ENCODE measurements at regions not wholly inside any gene's neighbourhood (a gene's known extent, or its start where the extent isn't known, plus 50 kb on each side); places are given as distances from the start of the nearest gene placed in this dataset.
"Not testable (repeated sequence)": the region's sequence is repeated elsewhere in the genome, so short reads cannot be mapped to it uniquely, and the experiment has no call there.

DNA sequence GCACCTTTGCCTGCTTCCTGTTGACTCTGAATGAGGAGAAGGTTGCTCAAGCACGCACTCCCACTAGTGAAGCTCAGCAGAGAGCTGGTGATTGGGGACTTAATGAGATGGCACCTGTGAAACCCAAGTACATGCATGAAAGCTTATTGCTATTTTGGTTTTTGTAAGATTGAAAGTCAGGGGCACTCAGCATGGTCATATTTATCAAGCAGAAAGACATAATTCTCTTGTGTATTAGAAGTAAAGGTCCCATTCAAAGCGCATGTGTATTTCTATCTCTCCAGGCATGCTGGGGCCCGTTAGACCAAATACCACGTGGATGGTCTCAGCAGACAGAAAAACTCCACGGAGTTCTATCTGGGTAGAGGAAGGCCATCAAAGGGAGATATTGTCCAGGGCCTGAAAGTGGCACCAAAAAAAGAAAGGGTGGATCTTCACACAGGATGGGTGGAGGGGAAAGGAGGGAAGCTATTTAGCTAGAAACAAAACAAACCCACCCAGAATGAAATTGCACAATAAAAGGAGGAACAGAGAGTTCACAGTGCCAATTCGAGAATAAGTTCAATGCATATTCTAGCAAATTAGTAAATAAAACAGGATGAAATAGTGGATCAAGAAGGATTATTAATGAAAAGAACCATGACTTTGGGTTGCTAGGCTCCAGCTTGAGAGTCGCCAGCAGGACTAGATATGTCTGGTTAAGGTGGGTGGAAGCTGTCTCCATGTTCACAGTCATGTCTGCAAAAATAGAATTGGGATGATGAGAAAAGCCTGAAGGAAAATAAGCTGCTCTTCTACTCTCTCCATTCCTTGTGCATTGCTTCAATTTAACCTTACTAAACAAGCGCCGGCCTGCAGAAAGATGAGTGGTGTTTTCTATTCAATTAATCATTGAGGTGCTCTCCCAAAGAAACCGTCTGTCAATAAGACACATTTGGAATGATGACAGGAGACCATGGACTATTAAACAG is 224.9 kb upstream of the DTNBP1 start:
- TF ChIP-seq, protein P1, sequence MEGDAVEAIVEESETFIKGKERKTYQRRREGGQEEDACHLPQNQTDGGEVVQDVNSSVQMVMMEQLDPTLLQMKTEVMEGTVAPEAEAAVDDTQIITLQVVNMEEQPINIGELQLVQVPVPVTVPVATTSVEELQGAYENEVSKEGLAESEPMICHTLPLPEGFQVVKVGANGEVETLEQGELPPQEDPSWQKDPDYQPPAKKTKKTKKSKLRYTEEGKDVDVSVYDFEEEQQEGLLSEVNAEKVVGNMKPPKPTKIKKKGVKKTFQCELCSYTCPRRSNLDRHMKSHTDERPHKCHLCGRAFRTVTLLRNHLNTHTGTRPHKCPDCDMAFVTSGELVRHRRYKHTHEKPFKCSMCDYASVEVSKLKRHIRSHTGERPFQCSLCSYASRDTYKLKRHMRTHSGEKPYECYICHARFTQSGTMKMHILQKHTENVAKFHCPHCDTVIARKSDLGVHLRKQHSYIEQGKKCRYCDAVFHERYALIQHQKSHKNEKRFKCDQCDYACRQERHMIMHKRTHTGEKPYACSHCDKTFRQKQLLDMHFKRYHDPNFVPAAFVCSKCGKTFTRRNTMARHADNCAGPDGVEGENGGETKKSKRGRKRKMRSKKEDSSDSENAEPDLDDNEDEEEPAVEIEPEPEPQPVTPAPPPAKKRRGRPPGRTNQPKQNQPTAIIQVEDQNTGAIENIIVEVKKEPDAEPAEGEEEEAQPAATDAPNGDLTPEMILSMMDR (IDR thresholded peaks at IDR 0.05; ENCODE audit: low read depth, low read length, missing control alignments): no peak
- no peak for DNase-seq (ENCODE audit: extremely low read depth, low read depth)
- H3K4me3 ChIP-seq (replicated peaks; ENCODE audit: low read depth, low read length): no peak overlapping the region

DNA sequence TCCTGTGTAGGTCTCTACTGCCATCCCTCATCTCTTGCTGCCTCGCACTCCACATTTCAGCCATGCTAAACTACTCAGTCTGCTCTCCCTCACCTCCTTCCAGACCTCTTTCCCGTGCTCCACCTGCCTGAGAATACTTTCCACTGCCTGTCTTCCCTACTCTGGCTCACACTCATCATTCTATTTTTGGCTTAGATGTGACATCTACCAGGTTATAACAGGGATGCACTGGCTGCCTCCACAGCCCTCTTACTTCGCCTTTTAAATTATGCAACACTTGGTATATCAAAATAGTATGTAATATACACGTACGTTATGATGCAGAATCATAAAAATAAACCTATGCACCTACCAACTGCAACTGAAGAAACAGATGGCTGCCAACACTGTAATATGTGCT is 222.8 kb upstream of the DTNBP1 start:
- no peak overlapping the region for H3K4me3 ChIP-seq (replicated peaks; ENCODE audit: low read depth, low read length)
- no peak for DNase-seq (ENCODE audit: extremely low read depth, low read depth)
- TF ChIP-seq, protein P1 (IDR thresholded peaks at IDR 0.05; ENCODE audit: low read depth, low read length, missing control alignments): no peak

DNA sequence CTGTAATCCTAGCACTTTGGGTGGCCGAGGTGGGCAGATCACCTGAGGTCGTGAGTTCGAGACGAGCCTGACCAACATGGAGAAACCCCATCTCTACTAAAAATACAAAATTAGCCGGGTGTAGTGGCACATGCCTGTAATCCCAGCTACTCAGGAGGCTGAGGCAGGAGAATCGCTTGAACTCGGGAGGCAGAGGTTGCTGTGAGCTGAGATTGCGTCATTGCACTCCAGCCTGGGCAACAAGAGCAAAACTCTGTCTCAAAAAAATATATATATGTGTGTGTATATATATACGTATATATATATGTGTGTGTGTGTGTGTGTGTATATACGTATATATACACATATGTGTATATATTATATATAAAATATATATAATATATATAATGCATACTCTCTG is 220.8 kb upstream of the DTNBP1 start:
- not testable (repeated sequence) for H3K4me3 ChIP-seq (replicated peaks; ENCODE audit: low read depth, low read length); DNase-seq (ENCODE audit: extremely low read depth, low read depth)

DNA sequence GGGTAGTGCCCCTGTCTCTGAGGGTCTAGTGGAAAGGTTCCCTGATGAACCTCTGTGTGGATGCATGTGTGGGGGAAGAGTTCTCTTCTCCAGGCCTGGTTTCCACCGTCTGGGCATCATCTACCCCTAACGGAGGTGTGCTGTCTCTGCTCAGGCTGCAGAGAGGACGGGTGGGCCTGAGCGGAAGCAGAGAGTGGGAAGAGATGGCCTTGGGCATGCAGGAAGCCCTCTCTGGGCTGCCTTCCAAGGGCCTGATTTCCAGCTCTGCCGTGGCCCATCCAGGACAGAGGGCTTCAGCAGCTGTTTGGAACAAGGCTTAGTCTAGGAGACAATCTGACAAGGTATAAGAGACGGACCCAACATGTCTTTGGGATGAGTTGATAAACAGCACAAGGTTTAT is 220.1 kb upstream of the DTNBP1 start:
- no peak overlapping the region for H3K4me3 ChIP-seq (replicated peaks; ENCODE audit: low read depth, low read length)
- TF ChIP-seq, protein P1 (IDR thresholded peaks at IDR 0.05; ENCODE audit: low read depth, low read length, missing control alignments): no peak
- DNase-seq (ENCODE audit: extremely low read depth, low read depth): no peak

DNA sequence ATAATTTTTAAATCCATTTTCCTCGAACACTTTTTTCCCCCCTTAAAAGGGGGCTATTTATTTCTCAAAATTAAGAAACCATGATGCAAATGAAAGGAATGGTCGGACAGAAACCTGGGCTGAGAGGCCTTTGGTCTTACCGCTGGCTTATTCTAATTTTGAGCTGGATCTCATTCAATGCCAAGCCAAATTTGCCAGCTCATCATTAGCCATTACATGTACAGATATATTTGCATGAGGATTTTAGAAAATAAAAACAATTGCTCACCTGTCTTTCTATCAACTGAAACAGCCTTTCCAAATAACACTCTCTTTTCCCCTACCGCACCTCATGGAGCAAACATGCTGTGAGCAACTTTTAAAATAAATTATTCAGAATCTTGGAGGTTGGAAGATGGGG is 219.5 kb upstream of the DTNBP1 start:
- no peak overlapping the region for H3K4me3 ChIP-seq (replicated peaks; ENCODE audit: low read depth, low read length)
- TF ChIP-seq, protein P1 (IDR thresholded peaks at IDR 0.05; ENCODE audit: low read depth, low read length, missing control alignments): no peak
- no peak for DNase-seq (ENCODE audit: extremely low read depth, low read depth)

DNA sequence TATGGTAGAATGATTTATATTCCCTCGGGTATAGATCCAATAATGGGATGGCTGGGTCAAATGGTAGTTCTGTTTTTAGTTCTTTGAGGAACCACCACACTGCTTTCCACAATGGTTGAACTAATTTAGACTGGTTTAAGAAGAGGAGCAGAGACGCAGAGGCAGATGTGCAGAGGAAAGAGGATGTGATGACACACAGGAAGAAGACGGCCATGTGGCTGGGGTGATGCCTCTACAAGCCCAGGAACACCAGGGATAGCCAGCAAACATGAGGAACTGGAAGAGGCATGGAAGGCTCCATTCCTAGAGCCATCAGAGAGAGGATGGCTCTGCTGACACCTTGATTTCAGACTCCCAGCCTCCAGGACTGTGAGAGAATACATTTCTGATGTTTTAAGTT is 218.3 kb upstream of the DTNBP1 start:
- TF ChIP-seq, protein P1 (IDR thresholded peaks at IDR 0.05; ENCODE audit: low read depth, low read length, missing control alignments): no peak
- DNase-seq (ENCODE audit: extremely low read depth, low read depth): no peak
- no peak overlapping the region for H3K4me3 ChIP-seq (replicated peaks; ENCODE audit: low read depth, low read length)

DNA sequence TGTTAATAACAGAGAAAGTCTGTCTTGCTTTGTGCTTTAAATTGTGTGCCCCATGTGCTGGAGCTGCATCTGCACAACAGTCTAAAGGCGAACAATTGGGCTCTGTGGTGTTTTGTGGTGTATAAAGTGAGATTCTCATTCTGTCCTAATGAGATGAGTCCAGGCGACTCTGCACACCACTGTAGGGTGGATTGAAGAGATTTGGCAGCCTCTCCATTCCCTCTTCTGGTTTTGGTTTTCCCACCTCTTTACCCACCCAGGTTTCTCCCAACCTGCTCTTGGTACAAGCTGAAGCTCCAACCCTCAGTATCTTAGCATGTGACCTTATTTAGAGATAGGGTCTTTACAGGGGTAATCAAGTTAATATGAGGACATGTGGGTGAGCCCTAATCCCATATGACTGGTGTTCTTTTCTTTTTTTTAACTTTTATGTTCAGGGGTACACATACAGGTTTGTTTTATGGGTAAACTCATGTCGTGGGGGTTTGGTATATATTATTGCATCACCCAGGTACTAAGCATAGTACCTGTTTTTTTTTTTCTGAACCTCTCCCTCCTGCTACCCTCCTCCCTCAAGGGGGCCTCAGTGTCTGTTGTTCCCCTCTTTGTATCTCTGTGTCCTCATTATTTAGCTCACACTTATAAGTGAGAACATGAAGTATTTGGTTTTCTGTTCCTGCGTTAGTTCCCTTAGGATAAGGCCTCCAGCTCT is 217.6 kb upstream of the DTNBP1 start:
- no peak overlapping the region for H3K4me3 ChIP-seq (replicated peaks; ENCODE audit: low read depth, low read length)
- TF ChIP-seq, protein P1 (IDR thresholded peaks at IDR 0.05; ENCODE audit: low read depth, low read length, missing control alignments): no peak
- no peak for DNase-seq (ENCODE audit: extremely low read depth, low read depth)
